Right hindlimb (tissue), 1 donor: ENCODE measurements at regions not wholly inside any gene's neighbourhood (a gene's known extent, or its start where the extent isn't known, plus 50 kb on each side); places are given as distances from the start of the nearest gene placed in this dataset.

Experiments used
- DNase-seq: peaks from one replicate; pipeline ENCODE4 v3.0.0-alpha.2; 2018

DNA sequence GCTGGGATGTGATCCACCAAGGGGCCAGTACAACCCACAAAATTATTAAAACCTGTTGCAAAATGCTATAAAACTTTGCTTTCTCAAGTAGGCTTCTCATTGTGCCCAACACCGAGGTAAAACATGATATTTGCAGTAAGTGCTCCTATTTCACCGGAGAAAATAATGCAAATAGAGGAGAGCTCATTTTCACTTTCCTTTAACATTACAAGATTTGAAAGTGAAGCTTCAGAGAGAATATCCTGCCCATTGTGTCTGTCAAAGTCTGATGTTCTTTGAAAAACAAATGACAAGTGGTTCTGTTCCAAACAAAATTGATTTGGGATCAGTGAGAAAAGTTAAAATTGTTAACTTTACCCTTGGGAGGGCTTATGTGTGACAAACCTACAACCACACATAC lies 287.1 kb downstream of the KCNN2 start:
- no peak for DNase-seq

DNA sequence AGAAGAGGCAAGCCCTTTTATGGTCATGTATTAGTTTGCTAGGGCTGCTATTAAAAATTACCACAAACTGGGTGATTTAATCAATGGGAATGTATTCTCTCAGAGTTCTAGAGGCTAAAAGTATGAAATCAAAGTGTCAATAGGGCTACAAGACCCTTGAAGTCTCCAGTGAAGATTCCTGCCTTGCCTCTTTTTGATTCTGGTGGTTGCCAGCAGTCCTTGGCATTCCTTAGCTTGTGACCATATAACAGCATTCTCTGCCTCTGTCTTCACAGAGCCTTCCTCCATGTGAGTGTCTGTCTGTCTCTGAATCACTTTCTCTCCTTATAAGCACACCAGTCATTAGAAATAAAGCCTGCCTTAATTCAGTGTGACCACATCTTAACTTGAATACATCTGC lies 282.7 kb downstream of the KCNN2 start:
- no peak for DNase-seq

DNA sequence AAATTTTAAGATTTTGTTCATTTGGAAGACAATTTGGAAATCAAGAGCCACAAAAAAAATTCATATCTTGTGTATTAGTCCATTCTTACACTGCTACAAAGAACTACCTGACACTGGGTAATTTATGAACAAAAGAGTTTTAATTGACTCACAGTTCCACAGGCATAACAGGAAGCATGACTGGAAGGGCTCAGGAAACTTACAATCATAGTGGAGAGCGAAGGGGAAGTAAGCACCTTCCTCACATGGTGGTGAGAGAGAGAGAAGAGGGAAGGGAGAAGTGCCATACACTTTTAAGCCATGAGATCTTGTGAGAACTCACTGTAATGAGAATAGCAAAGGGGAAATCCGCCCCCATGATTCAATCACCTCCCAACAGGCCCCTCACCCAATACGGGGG lies 274.4 kb downstream of the KCNN2 start:
- DNase-seq, result no peak

DNA sequence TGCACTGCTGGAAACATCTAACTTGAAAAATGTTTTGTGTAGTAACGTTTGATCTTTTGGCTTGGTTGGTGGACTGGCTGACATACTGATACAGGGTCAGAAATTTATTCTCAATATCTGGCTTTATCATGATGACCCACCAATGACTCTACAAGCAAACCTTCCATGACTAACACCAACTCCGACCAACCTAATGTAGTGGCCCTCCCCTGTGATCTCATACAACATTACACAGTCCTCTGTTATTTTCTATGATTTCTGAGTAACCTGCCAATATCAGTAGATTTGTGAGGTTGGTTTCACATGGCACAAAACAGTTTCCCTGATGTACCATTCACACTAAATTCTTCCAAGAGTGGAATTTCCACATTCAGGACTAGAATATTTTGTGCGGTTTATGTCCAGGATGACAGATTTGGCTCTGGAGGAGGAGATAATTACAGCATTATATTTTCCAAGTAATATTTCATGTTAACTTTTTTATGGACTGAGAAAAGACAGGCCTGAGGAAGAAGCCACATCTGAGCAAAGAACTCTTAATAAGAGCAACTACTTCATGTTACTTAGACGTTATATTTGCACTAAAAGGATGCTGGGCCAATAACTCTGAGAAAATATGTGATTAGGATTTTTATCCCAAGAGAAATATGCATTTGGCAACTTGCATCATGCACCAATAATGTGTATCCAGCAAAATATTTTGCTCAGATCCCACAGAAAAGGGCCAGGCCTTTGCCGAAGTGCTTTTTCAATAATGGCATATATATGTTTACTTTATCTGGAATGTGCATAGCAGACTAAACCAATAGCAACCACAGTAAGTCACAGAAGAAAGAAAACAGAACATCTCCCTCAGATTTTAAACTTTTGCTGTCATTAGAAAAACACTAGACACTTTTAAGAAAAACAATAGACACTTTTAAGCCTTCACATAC lies 273.4 kb downstream of the KCNN2 start:
- DNase-seq, result no peak

DNA sequence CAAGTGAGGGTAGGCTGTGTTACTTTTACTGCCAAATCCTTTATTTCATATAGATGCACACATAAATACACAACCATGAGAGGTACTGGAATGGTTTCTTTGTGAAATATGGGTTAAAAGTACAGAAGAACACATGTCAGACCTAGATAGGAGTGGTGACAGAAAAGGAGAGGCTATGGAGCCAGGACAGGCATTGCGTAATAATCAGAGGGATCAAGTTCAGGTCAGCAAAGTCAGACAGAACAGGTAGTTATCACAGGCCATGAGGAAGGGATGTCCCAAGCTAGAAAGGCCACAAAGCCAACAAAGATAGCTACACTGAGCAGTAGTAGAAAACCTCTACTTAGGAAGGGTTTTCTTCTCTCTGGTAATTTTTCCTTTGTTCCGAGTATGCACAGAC lies 272.6 kb downstream of the KCNN2 start:
- no peak for DNase-seq

DNA sequence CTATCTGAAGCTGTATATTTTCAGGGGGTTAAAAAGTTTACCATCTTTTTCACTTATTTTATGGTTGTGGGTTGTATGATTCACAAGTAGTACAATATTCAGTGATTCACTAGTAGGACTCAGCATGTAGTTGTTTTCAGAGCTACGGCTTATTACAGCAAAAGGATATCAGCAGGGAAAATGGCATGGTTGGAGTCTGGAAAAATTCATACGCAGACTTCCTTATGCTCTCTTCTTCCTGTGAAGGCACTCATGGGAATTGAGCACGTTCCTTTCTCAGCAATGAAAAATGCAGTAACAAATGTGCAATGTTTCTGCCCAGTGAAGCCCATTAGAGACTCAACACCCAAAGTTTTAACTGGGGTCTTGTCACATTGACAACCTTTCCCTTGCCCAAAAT lies 250.5 kb downstream of the KCNN2 start:
- DNase-seq, result no peak

DNA sequence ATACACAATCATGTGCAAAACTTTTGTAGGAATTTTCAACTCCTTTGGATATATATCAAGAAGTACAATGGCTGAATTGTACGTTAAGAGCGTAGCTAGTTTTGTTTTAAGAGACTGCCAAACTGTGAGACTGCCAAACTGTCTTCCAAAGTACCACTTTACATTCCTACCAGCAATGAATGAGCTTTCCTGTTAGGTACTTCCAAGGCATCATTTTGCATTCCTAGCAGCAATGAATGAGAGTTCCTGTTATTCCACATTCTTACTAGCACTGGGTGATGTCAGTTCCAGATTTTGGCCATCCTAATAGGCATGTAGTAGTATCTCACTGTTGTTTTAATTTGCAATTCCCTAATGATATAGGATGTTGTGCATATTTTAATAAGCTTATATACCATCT lies 219.3 kb downstream of the KCNN2 start:
- no peak for DNase-seq

DNA sequence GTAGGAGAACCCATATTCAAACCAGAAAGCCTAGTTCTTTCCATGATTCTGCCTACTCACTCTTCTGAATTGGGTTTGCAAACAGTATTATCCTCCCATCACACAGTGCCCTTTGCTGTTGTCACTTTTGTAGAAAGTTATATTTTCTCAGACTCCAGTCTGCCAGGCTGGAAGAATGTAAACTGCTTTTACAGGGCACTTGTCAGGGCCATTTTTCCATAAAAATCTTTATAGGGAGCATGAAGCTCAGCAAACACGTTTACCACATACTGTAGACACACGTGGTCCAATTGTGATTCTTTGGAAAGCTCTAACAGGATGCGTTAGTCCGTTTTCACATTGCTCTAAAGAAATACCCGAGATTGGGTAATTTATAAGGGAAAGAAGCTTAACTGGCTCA lies 204.0 kb downstream of the KCNN2 start:
- no peak for DNase-seq

DNA sequence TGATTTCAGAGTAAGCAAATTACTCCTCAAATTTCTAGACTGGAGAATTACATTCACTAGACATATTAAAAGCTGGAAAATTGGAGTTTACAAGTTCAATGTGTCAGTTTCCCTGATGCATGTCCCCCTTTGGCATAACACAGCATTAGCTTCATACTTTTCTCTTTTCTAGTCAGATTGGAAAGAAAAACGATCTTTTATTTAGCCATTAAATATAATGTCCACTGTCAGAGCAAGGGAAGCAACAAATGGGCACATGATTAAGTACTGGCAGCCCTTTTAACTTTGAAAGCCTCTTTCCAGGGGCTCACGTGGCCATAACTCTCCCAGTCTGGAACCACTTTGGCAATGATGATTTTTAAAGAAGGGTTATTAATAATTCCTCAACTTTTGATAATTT lies 203.3 kb downstream of the KCNN2 start:
- no peak for DNase-seq

DNA sequence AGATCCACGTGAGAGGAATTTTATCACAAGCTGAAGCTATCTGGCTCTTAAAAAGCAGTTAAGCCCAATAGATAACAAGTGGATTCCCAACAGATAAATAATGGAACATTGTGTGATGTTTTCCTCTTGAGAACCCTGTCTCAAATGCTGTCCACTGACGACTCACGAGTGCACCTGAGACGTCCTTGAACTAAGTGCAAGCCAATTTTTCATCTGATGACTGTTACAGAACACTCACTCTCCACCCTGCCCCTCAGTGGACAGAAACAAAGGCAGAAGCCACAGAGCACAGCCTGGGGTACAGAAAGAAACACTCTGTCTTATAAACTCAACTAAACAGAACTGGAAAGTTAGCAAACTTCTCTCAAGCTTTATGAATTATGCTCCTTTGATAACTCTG lies 199.5 kb downstream of the KCNN2 start:
- DNase-seq, result no peak
